ENCODE measurements at regions not wholly inside any gene's neighbourhood (a gene's known extent, or its start where the extent isn't known, plus 50 kb on each side); places are given as distances from the start of the nearest gene placed in this dataset.

DNA sequence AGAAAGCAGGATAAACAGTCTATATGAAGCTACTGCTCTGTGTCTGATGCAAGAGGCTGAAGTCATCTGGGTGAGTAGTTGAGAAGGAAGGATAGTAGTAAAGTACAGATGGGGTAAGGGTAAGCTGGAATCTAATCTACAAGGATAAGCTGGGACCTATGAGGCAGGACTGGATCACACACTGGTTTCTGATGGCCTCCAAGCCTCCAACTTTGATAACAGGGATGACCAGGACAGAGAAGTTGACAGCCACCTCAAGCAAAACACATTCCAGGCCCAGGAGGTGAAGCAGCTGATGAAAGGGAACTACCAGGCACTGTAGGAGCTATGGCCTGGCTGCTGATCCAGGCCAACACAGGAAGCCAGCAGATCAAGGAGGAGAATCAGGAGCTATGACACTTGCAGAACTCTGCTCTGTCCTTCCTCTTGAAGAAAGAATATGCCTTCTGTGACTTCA lies 278.1 kb upstream of the TMEM229A start:
- DNase-seq (ENCODE audit: unreplicated experiment), result peak; percentile 10
- Mint-ChIP-seq H3K27me3 (ENCODE audit: insufficient read depth, unreplicated experiment) (no peaks in the 10 kb centered on the region), H3K27ac (ENCODE audit: low read depth, unreplicated experiment) (peak overlapping the region; percentile 85), H3K4me1 (ENCODE audit: insufficient read depth, unreplicated experiment) (peaks cover 8% of the 10 kb centered on the region), H3K4me3 (ENCODE audit: unreplicated experiment) (no peak overlapping the region), H3K9me3 (ENCODE audit: unreplicated experiment) (no peaks in the 10 kb centered on the region), H3K36me3 (ENCODE audit: insufficient read depth, unreplicated experiment) (no peaks in the 10 kb centered on the region)
- BruUV-seq (replicated peaks), result no TSS peak
- ChIA-PET CTCF (interaction anchor here (0.9 kb wide), 1 partner anchor 16 kb away, joined by 3 read pairs; no protein-coding TSS in a partner anchor), POLR2A (no interaction called here)
- TF ChIP-seq, protein P1, sequence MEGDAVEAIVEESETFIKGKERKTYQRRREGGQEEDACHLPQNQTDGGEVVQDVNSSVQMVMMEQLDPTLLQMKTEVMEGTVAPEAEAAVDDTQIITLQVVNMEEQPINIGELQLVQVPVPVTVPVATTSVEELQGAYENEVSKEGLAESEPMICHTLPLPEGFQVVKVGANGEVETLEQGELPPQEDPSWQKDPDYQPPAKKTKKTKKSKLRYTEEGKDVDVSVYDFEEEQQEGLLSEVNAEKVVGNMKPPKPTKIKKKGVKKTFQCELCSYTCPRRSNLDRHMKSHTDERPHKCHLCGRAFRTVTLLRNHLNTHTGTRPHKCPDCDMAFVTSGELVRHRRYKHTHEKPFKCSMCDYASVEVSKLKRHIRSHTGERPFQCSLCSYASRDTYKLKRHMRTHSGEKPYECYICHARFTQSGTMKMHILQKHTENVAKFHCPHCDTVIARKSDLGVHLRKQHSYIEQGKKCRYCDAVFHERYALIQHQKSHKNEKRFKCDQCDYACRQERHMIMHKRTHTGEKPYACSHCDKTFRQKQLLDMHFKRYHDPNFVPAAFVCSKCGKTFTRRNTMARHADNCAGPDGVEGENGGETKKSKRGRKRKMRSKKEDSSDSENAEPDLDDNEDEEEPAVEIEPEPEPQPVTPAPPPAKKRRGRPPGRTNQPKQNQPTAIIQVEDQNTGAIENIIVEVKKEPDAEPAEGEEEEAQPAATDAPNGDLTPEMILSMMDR (IDR thresholded peaks at IDR 0.05; ENCODE audit: unreplicated experiment), result no peak
- intact Hi-C loops (cut with micrococcal nuclease), result no loop called here

DNA sequence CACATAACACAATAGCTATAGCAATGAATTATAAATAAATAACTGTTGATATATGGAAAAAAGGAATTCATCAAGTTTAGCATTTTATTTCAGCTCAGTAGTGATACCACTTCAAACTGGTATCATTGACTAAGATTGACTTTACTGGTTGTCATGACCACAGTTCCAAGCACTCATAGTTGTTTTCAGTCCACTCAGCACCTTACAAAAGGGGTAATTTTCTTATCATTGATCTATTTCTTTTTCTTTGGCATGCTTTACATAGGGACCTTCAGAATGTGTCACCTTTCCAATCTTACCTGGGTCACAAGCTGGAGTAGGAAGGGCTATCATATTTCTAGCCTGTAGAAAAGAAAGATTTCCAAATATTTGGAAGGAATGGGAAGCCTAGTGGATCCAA lies 275.5 kb upstream of the TMEM229A start:
- ChIA-PET CTCF (no interaction called here), POLR2A (no interaction called here)

DNA sequence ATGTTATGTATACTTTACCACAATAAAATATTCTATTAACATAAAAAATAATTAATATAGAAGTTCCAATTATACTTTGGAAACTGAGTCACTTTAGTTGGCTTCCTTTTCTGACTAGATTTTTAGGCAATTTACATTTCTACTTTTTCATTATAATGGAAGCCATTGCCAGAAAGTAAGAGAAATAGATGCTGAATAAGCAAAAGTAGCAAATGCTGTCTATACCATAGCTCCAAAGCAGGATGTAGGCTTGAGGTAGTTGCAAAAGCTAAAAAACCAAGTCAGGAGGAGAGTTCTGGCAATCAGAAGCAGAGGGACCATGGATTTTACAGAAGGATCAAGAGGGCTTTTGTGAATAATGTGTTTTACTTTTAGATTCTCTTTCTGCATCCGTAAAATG lies 262.4 kb upstream of the TMEM229A start:
- ChIA-PET POLR2A (no interaction called here), CTCF (no interaction called here)
- no TSS peak for BruUV-seq (replicated peaks)
- Mint-ChIP-seq H3K4me1 (ENCODE audit: insufficient read depth, unreplicated experiment) (no peaks in the 10 kb centered on the region), H3K36me3 (ENCODE audit: insufficient read depth, unreplicated experiment) (no peaks in the 10 kb centered on the region), H3K4me3 (ENCODE audit: unreplicated experiment) (no peak overlapping the region), H3K27ac (ENCODE audit: low read depth, unreplicated experiment) (no peak overlapping the region), H3K27me3 (ENCODE audit: insufficient read depth, unreplicated experiment) (no peaks in the 10 kb centered on the region), H3K9me3 (ENCODE audit: unreplicated experiment) (peaks cover 33% of the 10 kb centered on the region)
- TF ChIP-seq, protein P1 (IDR thresholded peaks at IDR 0.05; ENCODE audit: unreplicated experiment), result no peak
- intact Hi-C loops (cut with micrococcal nuclease), result no loop called here
- no peak for DNase-seq (ENCODE audit: unreplicated experiment)

More for the DNA sequence above, 275.5 kb upstream of the TMEM229A start:
- no TSS peak for BruUV-seq (replicated peaks)
- intact Hi-C loops (cut with micrococcal nuclease), result no loop called here
- H3K4me3 Mint-ChIP-seq (ENCODE audit: unreplicated experiment), result no peak overlapping the region
- H3K4me1 Mint-ChIP-seq (ENCODE audit: insufficient read depth, unreplicated experiment), result peaks cover 8% of the 10 kb centered on the region
- no peak for DNase-seq (ENCODE audit: unreplicated experiment)
- no peak overlapping the region for H3K27ac Mint-ChIP-seq (ENCODE audit: low read depth, unreplicated experiment)
- no peaks in the 10 kb centered on the region for H3K9me3 Mint-ChIP-seq (ENCODE audit: unreplicated experiment)
- H3K27me3 Mint-ChIP-seq (ENCODE audit: insufficient read depth, unreplicated experiment), result no peaks in the 10 kb centered on the region
- TF ChIP-seq, protein P1 (IDR thresholded peaks at IDR 0.05; ENCODE audit: unreplicated experiment), result no peak
- no peaks in the 10 kb centered on the region for H3K36me3 Mint-ChIP-seq (ENCODE audit: insufficient read depth, unreplicated experiment)

DNA sequence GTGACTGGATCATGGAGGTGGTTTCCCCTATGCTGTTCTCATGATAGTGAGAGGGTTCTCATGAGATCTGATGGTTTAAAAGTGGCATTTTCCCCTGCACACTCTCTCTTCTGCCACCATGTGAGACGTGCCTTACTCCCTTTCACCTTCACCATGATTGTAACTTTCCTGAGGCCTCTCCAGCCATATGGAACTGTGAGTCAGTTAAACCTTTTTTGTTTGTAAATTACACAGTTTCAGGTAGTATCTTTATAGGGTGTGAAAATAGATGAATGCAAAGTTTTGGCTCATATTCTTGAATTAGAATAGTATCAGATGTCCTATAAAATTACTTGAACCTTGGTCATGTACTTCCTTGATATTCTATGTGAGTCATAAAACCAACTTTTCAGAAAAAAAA lies 252.1 kb upstream of the TMEM229A start:
- Mint-ChIP-seq H3K36me3 (ENCODE audit: insufficient read depth, unreplicated experiment) (no peaks in the 10 kb centered on the region), H3K4me1 (ENCODE audit: insufficient read depth, unreplicated experiment) (peaks cover 6% of the 10 kb centered on the region), H3K9me3 (ENCODE audit: unreplicated experiment) (no peaks in the 10 kb centered on the region), H3K27ac (ENCODE audit: low read depth, unreplicated experiment) (no peak overlapping the region), H3K27me3 (ENCODE audit: insufficient read depth, unreplicated experiment) (no peaks in the 10 kb centered on the region), H3K4me3 (ENCODE audit: unreplicated experiment) (no peak overlapping the region)
- intact Hi-C loops (cut with micrococcal nuclease), result no loop called here
- DNase-seq (ENCODE audit: unreplicated experiment), result no peak
- BruUV-seq (replicated peaks), result no TSS peak
- TF ChIP-seq, protein P1 (IDR thresholded peaks at IDR 0.05; ENCODE audit: unreplicated experiment), result no peak
- CTCF ChIA-PET, result interaction anchor here (0.6 kb wide), 1 partner anchor 748 kb away, joined by 3 read pairs; no protein-coding TSS in a partner anchor
- POLR2A ChIA-PET, result no interaction called here

Measured in MCF 10A (cell line).